A673 (cell line): ENCODE measurements at regions not wholly inside any gene's neighbourhood (a gene's known extent, or its start where the extent isn't known, plus 50 kb on each side); places are given as distances from the start of the nearest gene placed in this dataset.

ENCODE experiments used
- CTCF ChIP-seq: fragments of 300-800, 200-600 bp; sonication (generic); conservative IDR thresholded peaks from 2 replicates; pipeline ENCODE4 v1.5.1; 2017; ENCODE audit warnings: low read depth, mild to moderate bottlenecking, antibody characterized with exemption, low read length, moderate library complexity, mixed read lengths
- EZH2 ChIP-seq: fragments of 200-600 bp; sonication (generic); IDR thresholded peaks from 2 replicates; pipeline ENCODE4 v1.6.1; 2017; ENCODE audit warnings: borderline replicate concordance, low read depth, mild to moderate bottlenecking, mixed read lengths, antibody characterized with exemption, low read length; ENCODE audit not compliant: poor library complexity, severe bottlenecking

DNA sequence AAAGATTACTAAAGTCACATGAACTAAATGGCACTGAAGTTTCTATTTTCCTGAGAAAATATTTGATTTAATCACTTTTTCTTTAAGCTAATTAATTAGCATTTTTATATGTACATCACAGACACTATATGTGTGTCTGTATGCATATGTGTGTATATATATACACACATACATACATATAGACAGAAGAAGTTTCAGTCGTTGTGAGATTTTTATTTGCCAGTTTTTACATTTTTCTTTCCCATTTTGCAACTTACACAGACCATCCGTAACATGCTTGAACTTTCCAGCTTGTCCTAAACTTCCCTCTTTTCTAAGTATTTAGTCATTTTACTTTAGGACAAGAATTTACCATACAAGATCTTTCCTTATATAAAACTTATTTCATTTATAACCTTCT lies 299.1 kb downstream of the IPO8 start:
- TF ChIP-seq CTCF (no peak), EZH2 (no peak)
